IPS DF 6.9 (cell line): ENCODE measurements at regions not wholly inside any gene's neighbourhood (a gene's known extent, or its start where the extent isn't known, plus 50 kb on each side); places are given as distances from the start of the nearest gene placed in this dataset.

ENCODE experiments used
- DNase-seq: peaks from one replicate; pipeline ENCODE4 v3.0.0-alpha.2; 2013; ENCODE audit warnings: low read depth, low spot score
- H3K27ac ChIP-seq: one replicate; pipeline ENCODE4 v1.5.1; 2013; ENCODE audit warnings: low read length, control low read depth
- H3K27me3 ChIP-seq: 2 replicates; pipeline ENCODE4 v1.6.1; 2013; ENCODE audit warnings: mild to moderate bottlenecking, low read length; ENCODE audit not compliant: control insufficient read depth, insufficient read depth
- H3K36me3 ChIP-seq: 2 replicates; pipeline ENCODE4 v1.6.1; 2013; ENCODE audit warnings: low read length; ENCODE audit not compliant: control insufficient read depth, insufficient read depth
- H3K4me1 ChIP-seq: 2 replicates; pipeline ENCODE4 v1.6.1; 2013; ENCODE audit warnings: low read length; ENCODE audit not compliant: control insufficient read depth, insufficient read depth
- H3K4me3 ChIP-seq: 2 replicates; pipeline ENCODE4 v1.5.1; 2013; ENCODE audit warnings: mild to moderate bottlenecking, low read length
- H3K9me3 ChIP-seq: 2 replicates; pipeline ENCODE4 v1.6.1; 2013; ENCODE audit warnings: low read length, inconsistent platforms; ENCODE audit not compliant: control insufficient read depth, insufficient read depth
- WGBS: extraction: QIAGEN DNeasy Blood & Tissue Kit; methylation state at CpG from one replicate; pipeline ENCODE4 v1.1.7; 2013; ENCODE audit warnings: mixed read lengths, missing lambda C conversion rate; ENCODE audit not compliant: insufficient read length, insufficient coverage; 5-methylcytosine and 5-hydroxymethylcytosine counted together

DNA sequence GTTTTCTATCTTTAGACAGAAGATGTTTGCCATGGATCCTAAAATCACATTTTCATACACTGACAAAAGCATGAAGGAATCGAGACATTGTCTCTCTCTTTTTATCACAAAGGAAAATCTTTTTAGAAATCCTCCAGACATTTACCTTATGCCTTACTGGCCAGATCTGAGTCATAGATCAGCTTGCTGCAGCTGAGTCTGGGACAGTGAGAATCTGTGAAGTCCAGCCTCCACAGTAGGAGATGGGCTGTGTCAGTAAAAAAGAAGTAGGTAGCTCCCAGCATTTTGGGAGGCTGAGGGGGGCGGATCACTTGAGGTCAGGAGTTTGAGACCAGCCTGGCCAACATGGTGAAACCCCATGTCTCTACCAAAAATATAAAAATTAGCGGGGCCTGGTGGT lies 333.4 kb upstream of the ZNF462 start:
- Histone ChIP-seq H3K36me3 (no peaks in the 10 kb centered on the region), H3K4me3 (no peak overlapping the region), H3K27me3 (no peaks in the 10 kb centered on the region), H3K4me1 (no peaks in the 10 kb centered on the region), H3K9me3 (no peaks in the 10 kb centered on the region), H3K27ac (no peak overlapping the region)
- DNase-seq, result no peak
- WGBS, result no CpG with 5 or more reads among the region's 3 CpGs

DNA sequence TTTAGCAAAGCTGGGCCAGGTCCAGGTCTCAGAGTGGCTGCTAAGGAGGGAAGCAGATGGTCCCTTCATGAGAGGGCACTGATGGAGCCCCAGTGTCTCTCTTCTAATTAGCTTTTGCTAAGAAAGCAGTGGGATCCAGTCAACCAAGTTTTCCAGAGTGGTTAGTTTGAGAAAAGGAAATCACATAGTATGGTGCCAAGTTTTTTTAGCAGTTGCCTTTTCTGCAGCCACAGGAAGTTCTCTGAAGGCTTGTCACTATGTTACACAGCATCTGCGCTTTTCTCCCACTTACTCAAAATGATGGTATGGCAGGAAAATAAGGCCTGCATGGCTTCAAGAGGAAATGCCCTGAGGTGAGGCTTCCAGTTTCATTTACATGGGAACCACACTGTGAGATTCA lies 331.5 kb upstream of the ZNF462 start:
- no CpG with 5 or more reads among the region's 1 CpG for WGBS
- no peaks in the 10 kb centered on the region for H3K9me3 ChIP-seq

GRCh38 chr9:106532306-106533015 lies 330.5 kb upstream of the ZNF462 start:
- H3K36me3 ChIP-seq, result no peaks in the 10 kb centered on the region
- H3K9me3 ChIP-seq, result no peaks in the 10 kb centered on the region
- no peaks in the 10 kb centered on the region for H3K4me1 ChIP-seq
- WGBS, result no CpG with 5 or more reads among the region's 5 CpGs
- no peaks in the 10 kb centered on the region for H3K27me3 ChIP-seq
- no peak overlapping the region for H3K4me3 ChIP-seq
- no peak overlapping the region for H3K27ac ChIP-seq
- DNase-seq, result no peak

More for the DNA sequence above, 331.5 kb upstream of the ZNF462 start:
- Histone ChIP-seq H3K4me1 (no peaks in the 10 kb centered on the region), H3K4me3 (no peak overlapping the region), H3K27me3 (no peaks in the 10 kb centered on the region), H3K27ac (no peak overlapping the region), H3K36me3 (no peaks in the 10 kb centered on the region)
- DNase-seq, result no peak

DNA sequence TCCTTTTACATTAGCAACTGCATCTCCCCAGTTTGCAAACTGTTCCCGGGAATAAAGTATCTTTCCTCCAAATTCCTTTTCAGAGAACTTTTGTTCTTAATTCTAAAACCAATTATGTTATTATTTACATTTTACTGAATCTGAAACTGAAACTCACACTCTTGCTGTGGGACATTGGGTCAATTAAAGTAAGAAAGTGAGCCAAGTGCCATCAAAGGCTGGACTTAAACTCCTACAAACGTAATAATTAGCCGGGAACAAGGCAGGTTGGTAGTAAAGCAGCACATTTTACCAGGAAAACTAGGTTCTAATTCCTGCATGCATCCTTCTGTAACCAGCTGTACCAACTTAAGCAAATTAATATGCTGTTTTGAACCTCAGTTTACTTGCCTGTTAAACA lies 328.2 kb upstream of the ZNF462 start:
- WGBS, result no CpG with 5 or more reads among the region's 3 CpGs

DNA sequence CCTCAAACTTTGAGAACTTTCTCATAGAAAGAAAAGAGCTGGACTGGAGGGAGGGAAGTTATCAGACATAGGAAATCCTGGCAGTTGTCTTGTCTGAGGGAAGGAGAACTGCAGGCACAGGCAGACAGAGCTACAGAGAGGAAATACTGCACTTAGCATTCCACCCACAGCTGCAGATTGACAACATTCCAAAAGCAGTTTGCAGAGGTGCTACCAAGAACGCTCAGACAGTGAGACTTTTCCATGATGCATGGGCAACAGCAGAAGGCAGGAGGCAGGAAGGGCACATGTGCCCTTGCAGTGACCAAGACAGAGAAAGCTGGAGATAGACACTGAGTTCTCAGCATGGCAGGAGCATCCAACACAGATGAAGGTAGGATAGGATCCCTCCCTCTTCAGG lies 327.5 kb upstream of the ZNF462 start:
- no CpG with 5 or more reads among the region's 1 CpG for WGBS
- Histone ChIP-seq H3K36me3 (no peaks in the 10 kb centered on the region), H3K4me3 (no peak overlapping the region), H3K27me3 (no peaks in the 10 kb centered on the region), H3K4me1 (no peaks in the 10 kb centered on the region), H3K9me3 (no peaks in the 10 kb centered on the region), H3K27ac (no peak overlapping the region)
- DNase-seq, result no peak

More for the DNA sequence above, 328.2 kb upstream of the ZNF462 start:
- H3K9me3 ChIP-seq, result no peaks in the 10 kb centered on the region
- H3K36me3 ChIP-seq, result no peaks in the 10 kb centered on the region
- H3K27ac ChIP-seq, result no peak overlapping the region
- H3K4me3 ChIP-seq, result no peak overlapping the region
- no peak for DNase-seq
- no peaks in the 10 kb centered on the region for H3K27me3 ChIP-seq
- H3K4me1 ChIP-seq, result no peaks in the 10 kb centered on the region

GRCh38 chr9:106557996-106558667 lies 304.8 kb upstream of the ZNF462 start:
- H3K4me1 ChIP-seq, result no peaks in the 10 kb centered on the region
- no peak overlapping the region for H3K27ac ChIP-seq
- no peaks in the 10 kb centered on the region for H3K27me3 ChIP-seq
- no peak overlapping the region for H3K4me3 ChIP-seq
- DNase-seq, result no peak
- no peaks in the 10 kb centered on the region for H3K36me3 ChIP-seq
- H3K9me3 ChIP-seq, result no peaks in the 10 kb centered on the region
- WGBS, result no CpG with 5 or more reads among the region's 11 CpGs

DNA sequence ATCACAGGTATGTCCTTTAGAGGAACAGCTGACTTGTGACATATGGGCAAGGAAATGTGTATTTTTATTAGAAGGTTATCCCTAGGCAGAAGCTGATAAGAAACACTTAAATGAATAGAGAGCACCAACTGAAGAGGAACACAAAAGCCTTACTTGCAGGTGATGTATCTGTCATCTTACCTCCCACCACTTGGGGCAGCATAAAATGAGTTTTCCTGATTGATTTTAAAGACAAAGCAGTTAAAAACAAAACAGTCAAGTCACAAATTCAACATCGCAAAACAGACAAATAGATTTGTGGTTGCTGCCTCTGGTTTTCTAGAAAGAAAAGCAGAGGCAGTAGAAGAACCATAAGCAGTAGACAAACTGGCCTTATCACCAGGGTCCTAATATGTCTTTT lies 302.4 kb upstream of the ZNF462 start:
- Histone ChIP-seq H3K36me3 (no peaks in the 10 kb centered on the region), H3K4me3 (no peak overlapping the region), H3K27me3 (no peaks in the 10 kb centered on the region), H3K27ac (no peak overlapping the region), H3K4me1 (no peaks in the 10 kb centered on the region), H3K9me3 (no peaks in the 10 kb centered on the region)
- WGBS, result no CpG with 5 or more reads among the region's 1 CpG
- DNase-seq, result no peak

DNA sequence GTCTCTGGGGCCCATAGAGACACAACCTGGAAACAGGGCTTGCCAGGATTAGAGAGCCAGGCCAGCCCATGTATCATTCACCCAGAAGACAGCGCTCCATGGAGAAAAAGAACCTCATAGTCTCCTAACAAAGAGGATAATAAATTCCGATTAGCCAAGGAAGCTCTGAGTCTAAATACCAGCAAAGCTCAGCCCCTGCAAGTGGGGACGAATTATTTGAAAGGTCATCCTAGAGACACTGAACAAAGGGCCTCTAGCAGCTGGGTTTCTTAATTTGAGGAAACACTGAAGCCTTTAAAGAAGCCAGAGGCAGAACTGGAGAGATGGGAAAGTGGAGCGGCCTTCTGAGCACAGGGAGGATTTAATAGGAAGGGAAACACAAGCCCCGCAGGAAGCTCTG lies 287.1 kb upstream of the ZNF462 start:
- no peaks in the 10 kb centered on the region for H3K4me1 ChIP-seq
- H3K27me3 ChIP-seq, result no peaks in the 10 kb centered on the region
- WGBS, result no CpG with 5 or more reads among the region's 5 CpGs
- H3K9me3 ChIP-seq, result no peaks in the 10 kb centered on the region
- H3K27ac ChIP-seq, result no peak overlapping the region
- no peak overlapping the region for H3K4me3 ChIP-seq
- H3K36me3 ChIP-seq, result no peaks in the 10 kb centered on the region
- no peak for DNase-seq

- H3K27ac ChIP-seq, result no peak overlapping the region
- no peaks in the 10 kb centered on the region for H3K27me3 ChIP-seq
- WGBS, result no CpG with 5 or more reads among the region's 7 CpGs
Observed at GRCh38 chr9:106576232-106576760, 286.7 kb upstream of the ZNF462 start.

GRCh38 chr9:106577121-106577520 lies 285.8 kb upstream of the ZNF462 start:
- DNase-seq, result no peak
- H3K4me3 ChIP-seq, result no peak overlapping the region
- H3K9me3 ChIP-seq, result no peaks in the 10 kb centered on the region
- no peaks in the 10 kb centered on the region for H3K36me3 ChIP-seq
- H3K27ac ChIP-seq, result no peak overlapping the region
- H3K27me3 ChIP-seq, result no peaks in the 10 kb centered on the region
- H3K4me1 ChIP-seq, result no peaks in the 10 kb centered on the region

More at GRCh38 chr9:106576232-106576760, 286.7 kb upstream of the ZNF462 start:
- Histone ChIP-seq H3K36me3 (no peaks in the 10 kb centered on the region), H3K4me1 (no peaks in the 10 kb centered on the region), H3K4me3 (no peak overlapping the region), H3K9me3 (no peaks in the 10 kb centered on the region)
- DNase-seq, result no peak

GRCh38 chr9:106580546-106580945 lies 282.4 kb upstream of the ZNF462 start:
- H3K27me3 ChIP-seq, result no peaks in the 10 kb centered on the region
- DNase-seq, result no peak
- no peaks in the 10 kb centered on the region for H3K9me3 ChIP-seq
- WGBS, result no CpG with 5 or more reads among the region's 1 CpG
- H3K27ac ChIP-seq, result no peak overlapping the region
- H3K36me3 ChIP-seq, result no peaks in the 10 kb centered on the region
- no peaks in the 10 kb centered on the region for H3K4me1 ChIP-seq
- no peak overlapping the region for H3K4me3 ChIP-seq
